Panc1 (cell line): ENCODE measurements at regions not wholly inside any gene's neighbourhood (a gene's known extent, or its start where the extent isn't known, plus 50 kb on each side); places are given as distances from the start of the nearest gene placed in this dataset.

Source experiments
- ATAC-seq: fragments of 200-7000 bp; cut with Tn5 transposase; 2 replicates; pipeline ENCODE4 v1.9.1; 2020; ENCODE audit warnings: mild to moderate bottlenecking, moderate library complexity
- BruUV-seq: library from RNA; stranded (reverse); fragments of 400-500 nt; replicated peaks from 2 replicates; lab custom pipeline; 2021; lab: Mats Ljungman, UMichigan
- CTCF ChIA-PET: fragments of 300-600 bp; sonication (Branson Sonifier 250); formaldehyde crosslinking; loops from one replicate; lab custom pipeline; 2022; ENCODE audit warnings: antibody characterized with exemption; lab: Charles Lee
- POLR2A ChIA-PET: fragments of 300-600 bp; sonication (Branson Sonifier 250); formaldehyde crosslinking; loops from one replicate; lab custom pipeline; 2022; ENCODE audit warnings: antibody characterized with exemption; lab: Charles Lee
- DNase-seq: peaks from one replicate; pipeline ENCODE4 v3.0.0-alpha.2; 2010; ENCODE audit warnings: low read depth, low spot score
- H3K27ac ChIP-seq: 2 replicates; pipeline ENCODE4 v1.5.1; 2011; ENCODE audit warnings: mild to moderate bottlenecking, low read length, inconsistent platforms
- H3K27me3 ChIP-seq: fragments of 200-500 bp; sonication (Bioruptor generic); 2 replicates; pipeline ENCODE4 v1.6.0; 2014; ENCODE audit warnings: low read length, inconsistent platforms; ENCODE audit not compliant: control insufficient read depth, insufficient read depth
- H3K36me3 ChIP-seq: fragments of 200-500 bp; sonication (Bioruptor generic); 2 replicates; pipeline ENCODE4 v1.5.1; 2014; ENCODE audit warnings: inconsistent platforms, mild to moderate bottlenecking, low read length, moderate library complexity; ENCODE audit not compliant: control insufficient read depth, insufficient read depth
- H3K4me1 ChIP-seq: 2 replicates; pipeline ENCODE4 v1.5.1; 2011; ENCODE audit warnings: inconsistent platforms, mild to moderate bottlenecking, low read length, moderate library complexity; ENCODE audit not compliant: control insufficient read depth, insufficient read depth
- H3K4me3 ChIP-seq, 2 experiments: 2 replicates each; pipeline ENCODE4 v1.5.1; 2011 to 2012; ENCODE audit warnings: low read depth in 2 of 2, low read length in 2 of 2, mild to moderate bottlenecking in 2 of 2, inconsistent platforms in 1 of 2, moderate library complexity in 1 of 2
- H3K9me3 ChIP-seq: fragments of 200-500 bp; sonication (Bioruptor generic); 2 replicates; pipeline ENCODE4 v1.5.1; 2014; ENCODE audit warnings: low read depth, mild to moderate bottlenecking, inconsistent platforms, low read length, moderate library complexity; ENCODE audit not compliant: control insufficient read depth, insufficient read depth
- CTCF ChIP-seq: fragments of 450-650 bp; IDR thresholded peaks from 2 replicates; pipeline ENCODE4 v1.5.1; 2017; ENCODE audit warnings: mild to moderate bottlenecking
- POLR2AphosphoS5 ChIP-seq: IDR thresholded peaks from 2 replicates; pipeline ENCODE4 v1.6.1; 2012; ENCODE audit warnings: mild to moderate bottlenecking, low read depth, low read length, moderate library complexity
- REST ChIP-seq, 2 experiments: IDR thresholded peaks; 2 replicates each; pipeline ENCODE4 v1.6.1; 2011 to 2012; ENCODE audit warnings: low read depth in 2 of 2, control low read depth in 1 of 2, low read length in 1 of 2, mild to moderate bottlenecking in 1 of 2, moderate library complexity in 1 of 2; ENCODE audit not compliant: insufficient read depth in 1 of 2
- SIN3A ChIP-seq: IDR thresholded peaks from 2 replicates; pipeline ENCODE4 v1.6.1; 2012; ENCODE audit warnings: low read depth, mild to moderate bottlenecking, low read length, moderate library complexity, borderline replicate concordance; ENCODE audit not compliant: insufficient read depth
- TCF7L2 ChIP-seq: IDR thresholded peaks from 2 replicates; pipeline ENCODE4 v1.6.1; 2011; ENCODE audit warnings: mild to moderate bottlenecking, low read depth, low read length, inconsistent platforms
- in situ Hi-C: cut with HindIII; loops from 2 replicates; pipeline ENCODE4 v1.10.0; 2016; ENCODE audit warnings: low sequenced_read_pairs, low pct_unique_long_range_greater_than_20kb
- intact Hi-C: fragments of 100-400 bp; cut with micrococcal nuclease; formaldehyde crosslinking; loops from one replicate; pipeline ENCODE4 v1.10.0; 2022; ENCODE audit not compliant: unreplicated experiment

- Histone ChIP-seq H3K4me3 (no peak overlapping the region), H3K9me3 (no peaks in the 10 kb centered on the region), H3K27me3 (no peaks in the 10 kb centered on the region), H3K4me1 (no peaks in the 10 kb centered on the region), H3K27ac (no peak overlapping the region), H3K36me3 (no peaks in the 10 kb centered on the region)
- ATAC-seq (no peak), DNase-seq (no peak)
- TF ChIP-seq REST (IDR thresholded peaks at IDR 0.05; ENCODE audit: insufficient read depth in 1 of 2, low read depth in 2 of 2, low read length in 1 of 2) = no peak
- TF ChIP-seq SIN3A = no peak
- no peak for TF ChIP-seq TCF7L2
- no peak for TF ChIP-seq POLR2AphosphoS5
- ChIA-PET POLR2A (no interaction called here), CTCF (no interaction called here)
- intact Hi-C loops = no loop called here
- in situ Hi-C loops = no loop called here
- BruUV-seq = no TSS peak
Measured at GRCh38 chr2:195037045-195037444, 620.0 kb upstream of the SLC39A10 start.

- DNase-seq (no peak), ATAC-seq (no peak)
- H3K4me1 ChIP-seq = no peaks in the 10 kb centered on the region
- no TSS peak for BruUV-seq
- H3K9me3 ChIP-seq = no peaks in the 10 kb centered on the region
- no peak for TF ChIP-seq SIN3A
- no peak for TF ChIP-seq POLR2AphosphoS5
- no peak for TF ChIP-seq REST (IDR thresholded peaks at IDR 0.05; ENCODE audit: insufficient read depth in 1 of 2, low read depth in 2 of 2, low read length in 1 of 2)
- TF ChIP-seq TCF7L2 = no peak
- TF ChIP-seq CTCF = no peak
- intact Hi-C loops = no loop called here
- POLR2A ChIA-PET = no interaction called here
- H3K4me3 ChIP-seq = no peak overlapping the region
- in situ Hi-C loops = no loop called here
- no peaks in the 10 kb centered on the region for H3K36me3 ChIP-seq
- H3K27me3 ChIP-seq = no peaks in the 10 kb centered on the region
- no peak overlapping the region for H3K27ac ChIP-seq
- CTCF ChIA-PET = no interaction called here
Measured at GRCh38 chr2:195031411-195031810, 625.6 kb upstream of the SLC39A10 start.
